ENCODE measurements at regions not wholly inside any gene's neighbourhood (a gene's known extent, or its start where the extent isn't known, plus 50 kb on each side); places are given as distances from the start of the nearest gene placed in this dataset.
A peak's percentile ranks its signal among the peaks of the same experiment; 100 is the strongest.

- peak overlapping the region; percentile 37 for H3K27ac ChIP-seq
- ATAC-seq, result no peak
- H3K4me3 ChIP-seq, result no peak overlapping the region
- intact Hi-C loops (cut with DNase I), result no loop called here
- no peaks in the 10 kb centered on the region for H3K27me3 ChIP-seq
- no peaks in the 10 kb centered on the region for H3K9me3 ChIP-seq
- DNase-seq, result no peak
- H3K4me1 ChIP-seq, result peaks cover 13% of the 10 kb centered on the region
- no peak for TF ChIP-seq CTCF (IDR thresholded peaks at IDR 0.05)
- no peaks in the 10 kb centered on the region for H3K36me3 ChIP-seq
Observed at GRCh38 chr2:38170733-38171132, 94.8 kb upstream of the CYP1B1 start.

GRCh38 chr2:38170067-38170466 is 94.1 kb upstream of the CYP1B1 start:
- H3K4me3 ChIP-seq, result no peak overlapping the region
- no peak for TF ChIP-seq CTCF (IDR thresholded peaks at IDR 0.05)
- no peaks in the 10 kb centered on the region for H3K36me3 ChIP-seq
- H3K4me1 ChIP-seq, result peaks cover 13% of the 10 kb centered on the region
- no peak overlapping the region for H3K27ac ChIP-seq
- H3K27me3 ChIP-seq, result no peaks in the 10 kb centered on the region
- ATAC-seq, result no peak
- no peak for DNase-seq
- no peaks in the 10 kb centered on the region for H3K9me3 ChIP-seq
- intact Hi-C loops (cut with DNase I), result no loop called here

GRCh38 chr2:38168710-38169480 is 92.9 kb upstream of the CYP1B1 start:
- no peak for DNase-seq
- peaks cover 13% of the 10 kb centered on the region for H3K4me1 ChIP-seq
- intact Hi-C loops (cut with DNase I), result no loop called here
- H3K27me3 ChIP-seq, result no peaks in the 10 kb centered on the region
- no peak overlapping the region for H3K4me3 ChIP-seq
- no peaks in the 10 kb centered on the region for H3K9me3 ChIP-seq
- ATAC-seq, result no peak
- TF ChIP-seq CTCF (IDR thresholded peaks at IDR 0.05), result no peak
- H3K27ac ChIP-seq, result no peak overlapping the region
- H3K36me3 ChIP-seq, result no peaks in the 10 kb centered on the region

GRCh38 chr2:38167968-38168350 is 92.0 kb upstream of the CYP1B1 start:
- no peaks in the 10 kb centered on the region for H3K27me3 ChIP-seq
- no peaks in the 10 kb centered on the region for H3K9me3 ChIP-seq
- H3K4me1 ChIP-seq, result peaks cover 13% of the 10 kb centered on the region
- peak overlapping the region; percentile 40 for H3K27ac ChIP-seq
- ATAC-seq (no peak), DNase-seq (no peak)
- no peaks in the 10 kb centered on the region for H3K36me3 ChIP-seq
- no peak for TF ChIP-seq CTCF (IDR thresholded peaks at IDR 0.05)
- intact Hi-C loops (cut with DNase I), result no loop called here
- no peak overlapping the region for H3K4me3 ChIP-seq

GRCh38 chr2:38165698-38166097 is 89.7 kb upstream of the CYP1B1 start:
- no peak for DNase-seq
- H3K27me3 ChIP-seq, result no peaks in the 10 kb centered on the region
- H3K36me3 ChIP-seq, result no peaks in the 10 kb centered on the region
- no peaks in the 10 kb centered on the region for H3K9me3 ChIP-seq
- TF ChIP-seq CTCF (IDR thresholded peaks at IDR 0.05), result no peak
- intact Hi-C loops (cut with DNase I), result no loop called here
- no peak overlapping the region for H3K27ac ChIP-seq
- no peak for ATAC-seq
- H3K4me1 ChIP-seq, result peaks cover 14% of the 10 kb centered on the region
- no peak overlapping the region for H3K4me3 ChIP-seq

GRCh38 chr2:38164881-38165280 is 88.9 kb upstream of the CYP1B1 start:
- H3K4me1 ChIP-seq, result peaks cover 21% of the 10 kb centered on the region
- no peak overlapping the region for H3K27ac ChIP-seq
- no peak for TF ChIP-seq CTCF (IDR thresholded peaks at IDR 0.05)
- intact Hi-C loops (cut with DNase I), result no loop called here
- DNase-seq (no peak), ATAC-seq (no peak)
- no peaks in the 10 kb centered on the region for H3K27me3 ChIP-seq
- H3K9me3 ChIP-seq, result no peaks in the 10 kb centered on the region
- no peak overlapping the region for H3K4me3 ChIP-seq
- no peaks in the 10 kb centered on the region for H3K36me3 ChIP-seq

All from upper lobe of right lung (tissue), 1 donor.